ENCODE measurements at regions not wholly inside any gene's neighbourhood (a gene's known extent, or its start where the extent isn't known, plus 50 kb on each side); places are given as distances from the start of the nearest gene placed in this dataset.

DNA sequence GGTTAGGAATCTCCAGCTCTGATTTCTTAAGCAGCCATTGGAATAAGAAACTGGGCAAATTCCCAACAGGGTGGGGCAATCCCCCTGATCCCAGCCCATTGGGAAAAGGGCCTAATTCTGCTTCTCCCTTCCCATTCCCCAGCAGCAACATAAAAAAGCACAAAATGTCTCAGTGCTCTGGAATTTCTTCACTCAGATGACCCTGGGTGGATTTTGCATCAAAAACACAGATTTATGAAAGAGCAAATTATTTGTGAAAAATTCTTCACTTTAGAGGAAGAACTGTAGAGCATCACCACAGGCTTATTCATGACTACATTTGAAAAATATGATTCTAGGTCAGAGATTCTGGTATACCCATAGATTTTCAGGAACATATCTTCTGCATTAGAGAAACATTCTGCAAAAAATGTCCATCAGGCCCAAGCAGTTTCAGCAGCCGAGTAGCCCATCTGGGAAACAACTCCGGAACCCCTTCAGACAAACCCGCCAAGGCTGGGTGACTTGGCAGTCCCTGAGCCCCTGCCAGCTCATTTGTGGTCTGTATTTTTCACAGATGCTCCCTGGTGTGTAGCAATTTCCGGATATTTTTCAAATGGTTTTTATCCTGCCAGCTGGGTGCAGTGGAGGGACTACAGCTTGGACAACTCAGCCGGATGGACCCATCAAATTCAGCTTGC is 102.1 kb upstream of the RANBP3L start:
- Histone ChIP-seq H3K27me3 (ENCODE audit: control insufficient read depth, insufficient read depth, low read length) (no peaks in the 10 kb centered on the region), H3K4me3 (ENCODE audit: low read depth in 2 of 2, low read length in 2 of 2) (no peak overlapping the region), H3K27ac (ENCODE audit: low read length) (no peak overlapping the region), H3K4me1 (ENCODE audit: control insufficient read depth, insufficient read depth, low read length) (no peaks in the 10 kb centered on the region), H3K9me3 (ENCODE audit: control insufficient read depth, insufficient read depth, low read depth, low read length) (no peaks in the 10 kb centered on the region), H3K36me3 (ENCODE audit: control insufficient read depth, insufficient read depth, low read length) (no peaks in the 10 kb centered on the region)
- CTCF ChIA-PET = no interaction called here
- no TSS peak for BruUV-seq (replicated peaks)
- intact Hi-C loops (cut with micrococcal nuclease; ENCODE audit: unreplicated experiment) = no loop called here
- in situ Hi-C loops (cut with HindIII; ENCODE audit: low pct_unique_long_range_greater_than_20kb, low sequenced_read_pairs) = no loop called here
- DNase-seq (ENCODE audit: low read depth, low spot score) = no peak
- POLR2A ChIA-PET = no interaction called here
- no peak for ATAC-seq
- TF ChIP-seq, protein P1, sequence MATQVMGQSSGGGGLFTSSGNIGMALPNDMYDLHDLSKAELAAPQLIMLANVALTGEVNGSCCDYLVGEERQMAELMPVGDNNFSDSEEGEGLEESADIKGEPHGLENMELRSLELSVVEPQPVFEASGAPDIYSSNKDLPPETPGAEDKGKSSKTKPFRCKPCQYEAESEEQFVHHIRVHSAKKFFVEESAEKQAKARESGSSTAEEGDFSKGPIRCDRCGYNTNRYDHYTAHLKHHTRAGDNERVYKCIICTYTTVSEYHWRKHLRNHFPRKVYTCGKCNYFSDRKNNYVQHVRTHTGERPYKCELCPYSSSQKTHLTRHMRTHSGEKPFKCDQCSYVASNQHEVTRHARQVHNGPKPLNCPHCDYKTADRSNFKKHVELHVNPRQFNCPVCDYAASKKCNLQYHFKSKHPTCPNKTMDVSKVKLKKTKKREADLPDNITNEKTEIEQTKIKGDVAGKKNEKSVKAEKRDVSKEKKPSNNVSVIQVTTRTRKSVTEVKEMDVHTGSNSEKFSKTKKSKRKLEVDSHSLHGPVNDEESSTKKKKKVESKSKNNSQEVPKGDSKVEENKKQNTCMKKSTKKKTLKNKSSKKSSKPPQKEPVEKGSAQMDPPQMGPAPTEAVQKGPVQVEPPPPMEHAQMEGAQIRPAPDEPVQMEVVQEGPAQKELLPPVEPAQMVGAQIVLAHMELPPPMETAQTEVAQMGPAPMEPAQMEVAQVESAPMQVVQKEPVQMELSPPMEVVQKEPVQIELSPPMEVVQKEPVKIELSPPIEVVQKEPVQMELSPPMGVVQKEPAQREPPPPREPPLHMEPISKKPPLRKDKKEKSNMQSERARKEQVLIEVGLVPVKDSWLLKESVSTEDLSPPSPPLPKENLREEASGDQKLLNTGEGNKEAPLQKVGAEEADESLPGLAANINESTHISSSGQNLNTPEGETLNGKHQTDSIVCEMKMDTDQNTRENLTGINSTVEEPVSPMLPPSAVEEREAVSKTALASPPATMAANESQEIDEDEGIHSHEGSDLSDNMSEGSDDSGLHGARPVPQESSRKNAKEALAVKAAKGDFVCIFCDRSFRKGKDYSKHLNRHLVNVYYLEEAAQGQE (IDR thresholded peaks at IDR 0.05; ENCODE audit: insufficient read depth in 1 of 2, low read depth in 2 of 2, low read length in 1 of 2) = no peak
- TF ChIP-seq POLR2AphosphoS5 (IDR thresholded peaks at IDR 0.05; ENCODE audit: low read depth, low read length) (no peak), SIN3A (IDR thresholded peaks at IDR 0.05; ENCODE audit: borderline replicate concordance, insufficient read depth, low read depth, low read length) (no peak), TCF7L2 (IDR thresholded peaks at IDR 0.05; ENCODE audit: low read depth, low read length) (no peak)
- TF ChIP-seq, protein P2, sequence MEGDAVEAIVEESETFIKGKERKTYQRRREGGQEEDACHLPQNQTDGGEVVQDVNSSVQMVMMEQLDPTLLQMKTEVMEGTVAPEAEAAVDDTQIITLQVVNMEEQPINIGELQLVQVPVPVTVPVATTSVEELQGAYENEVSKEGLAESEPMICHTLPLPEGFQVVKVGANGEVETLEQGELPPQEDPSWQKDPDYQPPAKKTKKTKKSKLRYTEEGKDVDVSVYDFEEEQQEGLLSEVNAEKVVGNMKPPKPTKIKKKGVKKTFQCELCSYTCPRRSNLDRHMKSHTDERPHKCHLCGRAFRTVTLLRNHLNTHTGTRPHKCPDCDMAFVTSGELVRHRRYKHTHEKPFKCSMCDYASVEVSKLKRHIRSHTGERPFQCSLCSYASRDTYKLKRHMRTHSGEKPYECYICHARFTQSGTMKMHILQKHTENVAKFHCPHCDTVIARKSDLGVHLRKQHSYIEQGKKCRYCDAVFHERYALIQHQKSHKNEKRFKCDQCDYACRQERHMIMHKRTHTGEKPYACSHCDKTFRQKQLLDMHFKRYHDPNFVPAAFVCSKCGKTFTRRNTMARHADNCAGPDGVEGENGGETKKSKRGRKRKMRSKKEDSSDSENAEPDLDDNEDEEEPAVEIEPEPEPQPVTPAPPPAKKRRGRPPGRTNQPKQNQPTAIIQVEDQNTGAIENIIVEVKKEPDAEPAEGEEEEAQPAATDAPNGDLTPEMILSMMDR (IDR thresholded peaks at IDR 0.05) = no peak

DNA sequence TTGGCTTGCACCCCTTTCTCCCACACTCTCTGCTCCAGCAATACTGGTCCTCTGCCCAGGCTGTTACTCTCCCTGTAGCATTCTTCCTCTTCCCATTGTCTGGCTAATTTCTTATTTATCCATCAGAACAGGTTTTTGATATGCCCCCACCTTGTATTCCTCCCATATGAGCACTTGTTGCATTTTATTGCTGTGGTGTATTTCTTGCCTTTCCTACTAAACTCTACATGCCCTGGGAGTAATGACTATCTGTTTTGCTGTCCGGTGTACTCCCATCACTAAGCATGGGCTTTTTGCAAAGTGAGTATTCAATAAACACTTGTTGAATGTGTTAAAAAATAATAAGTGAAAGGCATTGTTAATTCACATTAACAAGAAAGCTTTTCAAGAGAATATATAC is 104.3 kb upstream of the RANBP3L start:
- Histone ChIP-seq H3K4me1 (ENCODE audit: control insufficient read depth, insufficient read depth, low read length) (no peaks in the 10 kb centered on the region), H3K27me3 (ENCODE audit: control insufficient read depth, insufficient read depth, low read length) (no peaks in the 10 kb centered on the region), H3K27ac (ENCODE audit: low read length) (no peak overlapping the region), H3K4me3 (ENCODE audit: low read depth in 2 of 2, low read length in 2 of 2) (no peak overlapping the region), H3K36me3 (ENCODE audit: control insufficient read depth, insufficient read depth, low read length) (no peaks in the 10 kb centered on the region), H3K9me3 (ENCODE audit: control insufficient read depth, insufficient read depth, low read depth, low read length) (no peaks in the 10 kb centered on the region)
- TF ChIP-seq, protein P1 (IDR thresholded peaks at IDR 0.05; ENCODE audit: insufficient read depth in 1 of 2, low read depth in 2 of 2, low read length in 1 of 2) = no peak
- TF ChIP-seq TCF7L2 (IDR thresholded peaks at IDR 0.05; ENCODE audit: low read depth, low read length) (no peak), POLR2AphosphoS5 (IDR thresholded peaks at IDR 0.05; ENCODE audit: low read depth, low read length) (no peak), SIN3A (IDR thresholded peaks at IDR 0.05; ENCODE audit: borderline replicate concordance, insufficient read depth, low read depth, low read length) (no peak)
- TF ChIP-seq, protein P2 (IDR thresholded peaks at IDR 0.05) = no peak
- no peak for DNase-seq (ENCODE audit: low read depth, low spot score)
- POLR2A ChIA-PET = no interaction called here
- in situ Hi-C loops (cut with HindIII; ENCODE audit: low pct_unique_long_range_greater_than_20kb, low sequenced_read_pairs) (no loop called here), intact Hi-C loops (cut with micrococcal nuclease; ENCODE audit: unreplicated experiment) (no loop called here)
- CTCF ChIA-PET = no interaction called here
- no peak for ATAC-seq
- BruUV-seq (replicated peaks) = no TSS peak

All from Panc1 (cell line).